HG03196 (cell line): ENCODE measurements at regions not wholly inside any gene's neighbourhood (a gene's known extent, or its start where the extent isn't known, plus 50 kb on each side); places are given as distances from the start of the nearest gene placed in this dataset.

Source experiments
- ATAC-seq: cut with Tn5 transposase; IDR thresholded peaks from one replicate; pipeline ENCODE4 v1.9.1; 2021; ENCODE audit not compliant: unreplicated experiment

DNA sequence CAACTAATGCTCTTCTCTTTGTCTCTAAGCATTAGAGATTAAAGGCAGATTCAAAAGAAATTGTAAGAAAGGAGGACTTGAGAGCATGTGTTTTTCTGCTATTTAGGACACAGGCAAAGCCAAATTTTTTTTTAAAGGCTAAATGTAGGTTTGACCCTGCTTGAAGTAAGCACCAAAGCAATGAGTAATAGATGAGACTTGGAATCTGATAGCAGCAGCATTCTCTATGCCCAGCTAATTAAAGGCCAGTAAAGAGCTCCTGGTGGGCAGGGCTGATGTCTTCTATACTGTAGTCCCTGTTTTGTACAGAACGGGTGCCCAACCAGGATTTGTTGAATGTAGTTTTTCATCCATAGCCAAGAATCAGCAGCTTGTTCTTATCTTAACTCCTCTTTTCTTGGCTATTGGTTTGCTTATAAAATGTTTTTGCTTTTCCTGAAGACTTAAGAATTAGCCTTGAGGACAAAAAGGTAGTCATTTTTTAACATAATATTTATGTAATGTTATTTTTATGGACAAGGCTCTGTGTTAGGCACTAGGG lies 179.6 kb downstream of the LMO4 start:
- ATAC-seq = no peak

DNA sequence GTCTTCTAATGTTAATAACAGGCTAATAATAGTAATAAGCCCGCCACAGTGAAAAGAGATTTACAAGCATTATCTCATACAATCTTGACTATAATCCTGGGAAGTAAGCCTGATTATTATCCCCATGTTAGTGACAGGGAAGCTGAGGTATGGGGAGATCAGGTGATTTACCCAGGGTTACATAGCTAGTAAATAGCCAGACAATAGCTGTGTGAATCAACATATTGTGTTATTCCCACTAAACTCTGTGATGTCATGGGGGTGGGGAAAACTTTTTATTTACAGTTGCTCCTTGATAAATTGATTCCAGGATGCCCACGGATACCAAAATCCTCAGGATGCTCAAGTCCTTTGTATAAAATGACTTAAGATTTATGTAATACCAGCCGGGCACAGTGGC lies 181.9 kb downstream of the LMO4 start:
- ATAC-seq = no peak

- ATAC-seq = no peak
These were observed 182.8 kb downstream of the LMO4 start for GRCh38 chr1:87511449-87511848.

DNA sequence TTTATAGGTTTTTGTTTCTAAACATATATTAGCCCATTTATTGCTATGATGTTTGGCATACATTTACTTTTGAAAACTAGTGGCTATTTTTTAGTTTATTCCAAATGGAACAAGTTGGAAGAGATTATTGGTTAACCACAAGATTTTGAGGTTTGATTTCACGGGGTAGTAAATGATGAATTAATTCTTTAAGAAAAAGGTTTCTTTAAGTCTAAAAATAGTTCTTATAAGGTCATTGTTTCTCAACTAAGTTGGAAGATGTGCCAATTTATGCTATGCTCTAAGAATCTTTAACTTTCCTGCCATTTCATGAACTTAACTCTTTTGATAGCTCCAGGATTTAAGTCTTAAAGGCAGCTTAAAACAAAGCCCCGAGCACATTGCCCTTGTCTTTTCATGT lies 183.8 kb downstream of the LMO4 start:
- no peak for ATAC-seq

DNA sequence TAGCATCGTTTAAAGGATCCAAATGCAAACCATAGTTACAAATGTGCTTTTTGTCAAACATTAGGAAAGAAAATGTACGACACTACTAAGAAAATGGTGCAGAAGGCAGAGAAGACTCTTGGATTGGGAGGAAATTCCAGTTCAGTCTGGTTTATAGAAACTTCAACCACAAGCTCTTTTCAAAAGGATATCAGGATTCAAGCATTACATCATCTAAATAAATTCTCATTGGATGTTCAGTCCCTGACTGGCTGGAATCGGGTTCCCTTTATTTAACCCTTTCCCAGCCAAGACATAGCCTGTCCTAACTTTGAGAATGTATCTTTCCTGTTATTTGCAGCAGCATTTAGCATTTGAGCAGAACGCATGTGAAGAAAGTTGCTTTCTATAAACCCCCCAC lies 184.6 kb downstream of the LMO4 start:
- ATAC-seq = no peak

DNA sequence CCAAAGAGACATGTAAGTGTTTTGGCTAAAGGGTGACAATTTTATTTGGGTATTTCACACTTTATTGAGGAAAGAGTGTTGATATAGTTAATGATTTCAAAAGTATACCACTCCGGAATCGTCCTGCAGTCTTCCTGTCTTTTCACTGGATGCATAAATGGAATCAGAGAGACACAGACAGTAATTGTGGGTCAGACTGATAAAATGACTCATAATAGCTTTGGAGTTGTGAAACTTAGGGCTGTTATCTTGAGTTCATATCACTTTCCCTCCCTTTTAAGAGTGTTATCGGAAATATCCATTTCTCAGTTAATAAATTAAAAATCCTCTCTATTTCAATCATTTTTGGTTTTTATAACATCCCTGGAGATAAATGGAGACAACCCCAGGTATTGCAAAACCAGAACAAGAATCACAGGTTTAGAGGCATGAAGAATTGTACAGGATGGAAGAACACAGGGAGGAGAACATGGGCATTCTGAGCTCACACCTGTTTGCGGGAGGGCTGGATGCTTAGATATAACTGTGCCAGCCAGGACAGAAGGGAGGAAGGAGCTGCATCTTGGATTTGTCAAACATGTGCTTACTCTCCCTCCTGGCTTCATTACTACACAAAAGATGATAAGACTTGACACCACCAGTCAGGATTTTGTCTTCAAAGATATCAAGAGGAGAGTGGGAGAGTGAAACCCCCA lies 185.4 kb downstream of the LMO4 start:
- no peak for ATAC-seq

GRCh38 chr1:87515781-87516180 lies 187.1 kb downstream of the LMO4 start:
- no peak for ATAC-seq

DNA sequence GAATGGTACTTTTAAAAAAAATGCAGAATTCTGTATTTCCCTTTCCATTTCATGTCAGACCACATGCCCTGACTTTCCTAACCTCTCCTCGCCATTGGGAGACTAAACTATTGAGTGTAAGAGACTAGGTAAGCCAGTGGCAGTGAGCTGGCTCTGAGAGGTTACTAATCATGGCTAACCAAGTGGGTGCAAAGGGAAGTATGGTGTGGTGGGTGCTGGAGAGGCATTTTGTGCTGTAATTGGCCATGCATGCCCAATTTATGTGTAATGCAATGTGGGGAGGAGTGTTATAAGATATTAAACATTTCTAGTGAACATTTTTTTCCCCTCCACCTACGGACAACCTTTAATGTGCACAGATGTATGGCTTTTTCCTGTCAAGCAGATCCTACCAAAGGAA lies 190.1 kb downstream of the LMO4 start:
- no peak for ATAC-seq

GRCh38 chr1:87521452-87521851 lies 192.8 kb downstream of the LMO4 start:
- ATAC-seq = no peak

- no peak for ATAC-seq
These were observed 194.8 kb downstream of the LMO4 start for GRCh38 chr1:87523466-87523865.

GRCh38 chr1:87524021-87524754 lies 195.5 kb downstream of the LMO4 start:
- ATAC-seq = no peak

GRCh38 chr1:87528754-87529517 lies 200.3 kb downstream of the LMO4 start:
- ATAC-seq = no peak

- ATAC-seq = no peak
These were observed 201.5 kb downstream of the LMO4 start for GRCh38 chr1:87530042-87530807.

DNA sequence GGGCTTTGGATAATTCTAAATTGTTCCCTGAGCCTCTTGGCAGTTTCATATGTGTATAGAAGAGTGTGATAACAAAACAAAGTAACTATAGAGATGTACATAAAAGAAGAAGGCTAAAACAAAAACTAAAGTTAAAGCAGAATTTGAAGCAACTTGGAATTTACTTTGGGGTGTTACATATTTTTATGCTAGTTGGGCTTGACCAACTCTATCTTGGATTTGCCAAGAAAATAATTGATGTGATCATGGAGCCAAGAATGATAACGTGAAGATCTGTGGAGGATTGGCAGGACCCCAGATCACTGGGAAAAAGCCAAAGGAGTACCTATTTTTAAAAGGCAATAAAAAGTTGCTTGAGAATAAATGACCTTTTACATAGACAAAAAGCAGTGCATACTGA lies 206.9 kb downstream of the LMO4 start:
- ATAC-seq = no peak

DNA sequence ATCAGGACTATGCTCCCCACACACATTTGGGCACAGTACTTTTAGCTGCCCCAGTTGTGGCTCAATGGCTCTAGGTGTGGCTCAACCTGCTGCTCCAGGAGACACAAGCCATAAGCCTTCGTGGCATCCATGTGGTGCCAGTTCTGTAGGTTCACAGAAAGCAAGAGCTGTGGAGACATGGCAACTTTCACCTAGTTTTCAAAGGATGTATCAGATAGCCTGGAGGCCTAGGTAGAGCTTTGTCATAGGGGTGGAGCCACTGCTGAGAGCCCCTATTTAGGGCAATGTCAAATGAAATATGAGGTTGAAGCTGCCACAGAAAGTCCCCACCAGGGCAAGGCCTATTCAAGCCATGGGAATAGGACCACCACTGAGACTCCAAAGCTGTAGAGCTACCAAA lies 210.5 kb downstream of the LMO4 start:
- no peak for ATAC-seq

DNA sequence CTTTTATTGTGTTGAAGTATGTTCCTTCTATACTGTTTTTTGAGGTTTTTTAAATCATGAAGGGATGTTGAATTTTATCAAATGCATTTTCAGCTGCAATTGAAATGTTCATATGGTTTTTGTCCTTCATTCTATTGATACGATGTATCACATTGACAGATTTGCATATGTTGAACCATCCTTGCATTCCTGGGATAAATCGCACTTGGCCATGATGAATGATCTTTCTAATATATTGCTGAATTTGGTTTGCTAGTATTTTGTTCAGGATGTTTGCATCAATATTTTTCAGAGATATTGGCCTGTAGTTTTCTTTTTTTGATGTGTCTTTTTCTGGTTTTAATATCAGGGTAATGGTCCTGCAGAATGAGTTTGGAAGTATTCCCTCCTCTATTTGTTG lies 214.0 kb downstream of the LMO4 start:
- no peak for ATAC-seq

DNA sequence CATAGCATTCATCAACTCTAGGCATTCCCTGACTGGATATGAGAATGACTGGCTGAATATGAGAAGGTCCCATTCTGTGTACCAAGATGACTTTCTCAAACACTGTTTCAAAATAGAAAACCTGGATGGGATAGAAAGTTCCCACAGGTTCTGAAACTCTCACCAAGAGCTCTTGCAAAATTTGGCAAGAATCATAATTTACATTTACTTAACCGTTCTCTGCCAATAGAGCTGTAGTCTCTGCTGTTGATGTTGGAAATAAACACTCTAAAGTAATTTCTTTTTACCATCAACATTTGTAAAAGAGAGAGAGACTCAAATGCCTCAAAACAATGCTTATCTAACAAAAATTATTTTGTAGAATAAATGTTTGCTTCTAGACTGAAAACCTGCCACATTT lies 221.1 kb downstream of the LMO4 start:
- no peak for ATAC-seq

GRCh38 chr1:87553511-87553910 lies 224.8 kb downstream of the LMO4 start:
- ATAC-seq = no peak

GRCh38 chr1:87555366-87555765 lies 226.7 kb downstream of the LMO4 start:
- ATAC-seq = no peak

GRCh38 chr1:87556326-87556725 lies 227.6 kb downstream of the LMO4 start:
- no peak for ATAC-seq

DNA sequence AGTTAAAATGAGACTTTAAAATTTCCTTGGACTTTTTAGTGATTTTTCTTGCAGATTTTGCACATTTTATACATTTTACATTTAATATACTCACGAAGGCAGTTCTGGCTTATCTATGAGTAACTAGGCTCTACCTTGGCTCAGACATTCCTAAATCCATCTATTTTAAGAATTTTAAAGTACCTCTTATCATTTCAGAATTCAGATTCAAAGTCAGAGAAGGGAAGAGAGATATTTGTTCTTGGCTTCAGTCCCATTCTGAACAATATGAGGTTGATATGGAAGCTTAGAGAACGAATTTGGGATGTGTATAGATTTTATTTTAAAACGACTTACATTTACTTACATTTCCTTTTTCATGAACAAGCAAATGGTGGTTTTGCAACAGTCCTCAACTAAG lies 230.2 kb downstream of the LMO4 start:
- ATAC-seq = no peak
